ENCODE measurements at regions not wholly inside any gene's neighbourhood (a gene's known extent, or its start where the extent isn't known, plus 50 kb on each side); places are given as distances from the start of the nearest gene placed in this dataset.

GRCh38 chr2:129609224-129609623 lies 370.2 kb upstream of the RAB6C start:
- no peak for TF ChIP-seq CTCF (IDR thresholded peaks at IDR 0.05; ENCODE audit: poor library complexity)
- TF ChIP-seq EZH2phosphoT487 (IDR thresholded peaks at IDR 0.05; ENCODE audit: low read depth, severe bottlenecking, unreplicated experiment) = no peak
- no peak for TF ChIP-seq EZH2 (IDR thresholded peaks at IDR 0.05; ENCODE audit: borderline replicate concordance)
